Motor neuron (in vitro differentiated cells): ENCODE measurements at regions not wholly inside any gene's neighbourhood (a gene's known extent, or its start where the extent isn't known, plus 50 kb on each side); places are given as distances from the start of the nearest gene placed in this dataset.

ENCODE experiments used
- ATAC-seq, 8 experiments: fragments of 200-7000 bp; cut with Tn5 transposase; replicated peaks in 6 of 8; 2 replicates each; pipeline ENCODE4 v1.8.0; 2021; ENCODE audit warnings: mild to moderate bottlenecking in 8 of 8, moderate library complexity in 8 of 8
- H3K27ac ChIP-seq, 2 donors: fragments of 250-450 bp; sonication (Bioruptor Pico); 2 replicates each; pipeline ENCODE4 v1.9.0; 2021; ENCODE audit warnings: antibody characterized with exemption in 2 of 2, mild to moderate bottlenecking in 2 of 2, moderate library complexity in 1 of 2
- H3K4me1 ChIP-seq, 2 donors: fragments of 250-450 bp; sonication (Bioruptor Pico); replicated peaks in 1 of 2; 2 replicates each; pipeline ENCODE4 v1.6.1; 2021; ENCODE audit warnings: antibody characterized with exemption in 2 of 2, mild to moderate bottlenecking in 2 of 2, moderate library complexity in 1 of 2
- H3K4me3 ChIP-seq, 5 donors: fragments of 250-450 bp; sonication (Bioruptor Pico); 2 replicates each; pipeline ENCODE4 v1.9.0; 2021; ENCODE audit warnings: antibody characterized with exemption in 5 of 5, mild to moderate bottlenecking in 5 of 5, moderate library complexity in 4 of 5
- WGBS, 10 experiments: fragments of 450-650 bp; shearing (Covaris generic); methylation state at CpG; one replicate each; pipeline ENCODE4 v1.0.0; 2022; 5-methylcytosine and 5-hydroxymethylcytosine counted together
- in situ Hi-C, 9 experiments: fragments of 400-800 bp; cut with MboI; loops; one replicate each; pipeline ENCODE4 v1.15.0; 2021; ENCODE audit warnings: low sequenced_read_pairs in 9 of 9, low pct_unique_long_range_greater_than_20kb in 2 of 9; ENCODE audit not compliant: unreplicated experiment in 9 of 9

DNA sequence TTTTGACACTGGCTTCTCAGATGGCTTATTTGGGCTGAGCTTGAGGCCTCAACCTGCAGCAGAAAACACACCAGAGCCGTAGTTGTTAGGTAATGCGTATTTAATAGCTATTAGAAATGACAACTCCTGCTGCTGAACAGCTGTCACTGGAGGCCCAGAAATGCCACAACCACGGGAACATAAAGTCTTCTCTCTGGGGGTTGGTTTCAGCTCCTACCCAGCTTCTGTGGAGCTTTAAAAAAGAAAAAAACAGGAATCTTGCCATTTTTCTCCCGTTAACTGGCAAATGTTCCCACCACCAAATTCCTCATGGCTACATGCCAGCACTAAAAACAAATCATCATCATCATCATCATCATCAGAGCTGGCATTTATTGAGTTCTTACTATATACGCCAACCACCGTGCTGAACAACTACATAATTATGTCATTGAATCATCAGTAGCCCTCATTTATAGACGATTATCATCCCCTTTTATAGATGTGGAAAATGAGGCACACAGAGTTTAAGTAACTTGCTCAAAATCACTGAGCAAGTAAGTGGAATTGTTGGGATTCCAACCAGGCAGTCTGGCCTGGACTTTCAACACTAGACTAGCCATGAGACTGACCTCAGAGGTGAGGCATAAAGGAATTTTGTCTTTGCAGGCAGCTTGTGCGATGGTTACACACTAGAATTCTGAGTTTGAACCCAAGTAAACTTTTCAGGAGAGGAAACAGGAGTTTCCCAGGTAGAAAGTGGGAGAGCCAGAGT, 185.3 kb upstream of the WWC1 start:
- no peak overlapping the region for H3K4me3 ChIP-seq
- ATAC-seq = no peak
- H3K4me1 ChIP-seq = peaks cover 4 to 10% of the 10 kb centered on the region in 2 donors
- no peak overlapping the region for H3K27ac ChIP-seq
- 0 to 83% (median 63%) methylated on average over 1 to 7 of the region's 8 CpGs for WGBS, 10 experiments
- in situ Hi-C loops = loop anchor here in 1 of 9 experiments (25.0 kb wide), 1 partner anchor 106 kb away; no protein-coding TSS in a partner anchor

- H3K4me3 ChIP-seq = no peak overlapping the region
- in situ Hi-C loops = loop anchor here in 1 of 9 experiments (25.0 kb wide), 1 partner anchor 103 kb away; no protein-coding TSS in a partner anchor
- H3K4me1 ChIP-seq = peaks cover 4 to 10% of the 10 kb centered on the region in 2 donors
- no peak for ATAC-seq
- 0 to 100% (median 90%) methylated on average over 1 to 5 of the region's 5 CpGs; no CpG with 5 or more reads in 3 of the 10 experiments for WGBS, 10 experiments
- no peak overlapping the region for H3K27ac ChIP-seq
Measured at GRCh38 chr5:168109441-168109840, 182.0 kb upstream of the WWC1 start.

DNA sequence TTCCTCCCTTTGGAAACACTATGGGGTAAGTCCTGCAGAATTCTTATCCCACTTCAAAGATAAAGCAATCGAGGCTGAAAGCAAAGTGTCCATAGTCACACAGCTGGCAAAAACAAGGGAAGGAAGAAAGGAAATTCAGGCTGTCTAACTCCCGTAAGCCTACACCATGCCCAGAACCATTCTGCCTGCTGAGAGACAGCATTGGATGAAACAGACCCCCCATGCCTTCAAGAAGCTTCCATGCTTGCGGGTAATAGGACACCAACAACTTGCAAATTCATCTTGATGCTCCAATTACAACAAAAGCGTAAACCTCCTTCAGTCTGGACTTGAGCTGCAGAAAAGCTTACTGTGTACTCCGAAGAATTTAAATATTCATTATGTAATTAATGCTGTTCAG, 181.1 kb upstream of the WWC1 start:
- no peak overlapping the region for H3K27ac ChIP-seq
- no peak for ATAC-seq
- H3K4me1 ChIP-seq = peaks cover 4 to 6% of the 10 kb centered on the region in 2 donors
- H3K4me3 ChIP-seq = no peak overlapping the region
- in situ Hi-C loops = loop anchor here in 2 of 9 experiments (10.0 to 25.0 kb wide), 2 partner anchors 102 to 114 kb away; no protein-coding TSS in a partner anchor
- 67 to 100% (median 84%) methylated on average over 1 to 5 of the region's 5 CpGs; no CpG with 5 or more reads in 4 of the 10 experiments for WGBS, 10 experiments

DNA sequence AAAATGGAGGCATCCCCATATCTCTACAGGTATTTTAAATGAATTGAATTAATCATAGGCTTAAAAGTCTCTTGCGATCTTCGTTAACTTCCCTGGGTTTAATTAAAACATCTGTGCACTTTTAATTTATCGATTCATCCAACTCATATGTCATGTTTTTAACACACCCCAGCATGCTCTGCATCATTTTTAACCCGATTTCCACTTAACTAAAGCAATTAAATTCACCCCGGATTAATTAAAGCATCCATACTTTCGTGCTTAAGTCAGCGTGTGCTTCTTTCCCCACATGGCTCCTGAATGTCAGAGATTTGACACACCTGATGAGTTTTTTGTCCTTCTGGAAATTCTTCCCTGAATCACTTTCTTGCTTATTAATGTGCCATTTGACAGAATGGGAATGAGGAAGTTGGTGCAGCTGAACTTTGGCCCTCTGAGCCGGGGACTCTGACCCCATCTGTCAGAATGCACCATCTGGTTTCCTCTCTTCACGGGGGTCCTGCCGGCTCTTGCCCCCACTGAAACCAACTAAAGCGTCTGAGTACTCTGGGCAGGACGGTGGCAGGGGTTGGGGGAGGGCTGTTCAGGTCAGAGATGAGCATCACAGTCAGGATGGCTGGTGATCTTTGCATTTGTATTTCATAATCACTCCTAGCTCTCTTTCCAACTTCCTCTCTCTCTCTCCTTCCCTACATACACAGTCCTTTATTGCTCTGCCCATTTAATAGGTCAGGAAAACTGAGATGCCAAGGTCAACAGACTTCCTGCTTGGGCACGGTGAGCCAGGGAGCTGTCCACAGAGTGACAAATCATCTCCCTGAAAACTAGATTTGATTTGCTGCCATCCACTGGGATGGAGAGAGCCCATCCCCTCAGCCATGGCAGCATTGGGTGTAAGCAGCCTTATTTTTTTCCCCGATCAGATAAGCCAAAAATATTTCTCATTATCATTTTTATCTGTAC, 180.3 kb upstream of the WWC1 start:
- H3K4me1 ChIP-seq = peaks cover under 1 to 12% of the 10 kb centered on the region in 2 donors
- H3K4me3 ChIP-seq = no peak overlapping the region
- in situ Hi-C loops = loop anchor here in 2 of 9 experiments (10.0 to 25.0 kb wide), 2 partner anchors 101 to 114 kb away; no protein-coding TSS in a partner anchor
- ATAC-seq = no peak
- no peak overlapping the region for H3K27ac ChIP-seq
- whole genome bisulfite sequencing, 10 experiments = 22 to 94% (median 60%) methylated on average over 2 to 14 of the region's 14 CpGs

DNA sequence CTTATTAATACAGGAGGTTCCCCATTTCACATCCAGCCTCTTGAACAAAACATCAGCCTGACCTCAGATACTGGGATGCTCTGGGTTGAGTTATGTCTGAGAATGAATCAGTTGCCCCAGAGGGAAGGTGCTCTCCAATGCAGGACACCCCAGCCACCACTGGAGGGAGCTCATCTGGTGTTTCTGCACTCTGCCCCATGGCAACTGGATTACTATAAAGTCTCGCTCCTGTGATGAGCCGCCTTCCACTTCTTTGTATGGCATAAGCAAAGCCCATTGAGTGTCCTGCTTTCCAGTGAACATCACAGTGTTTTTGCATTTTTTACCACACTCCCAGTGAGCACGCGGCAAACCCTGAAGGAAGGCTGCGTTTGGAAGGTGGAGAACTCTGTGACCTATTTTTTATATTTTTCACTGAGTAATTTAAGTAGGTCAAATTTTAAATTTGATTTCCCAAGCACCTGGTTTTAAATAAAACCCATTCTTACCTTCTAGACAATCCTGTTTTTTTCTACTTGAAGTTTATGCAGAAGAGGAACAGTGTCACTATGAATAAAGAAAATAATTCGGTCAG, 176.9 kb upstream of the WWC1 start:
- H3K4me3 ChIP-seq = no peak overlapping the region
- H3K27ac ChIP-seq = no peak overlapping the region
- peaks cover 7 to 42% of the 10 kb centered on the region in 2 donors for H3K4me1 ChIP-seq
- peak in 5 of 8 experiments; percentile 50 to 97 (median 78) for ATAC-seq
- 25 to 94% (median 83%) methylated on average over 1 to 6 of the region's 6 CpGs; no CpG with 5 or more reads in 1 of the 10 experiments for WGBS, 10 experiments
- in situ Hi-C loops = loop anchor here in 2 of 9 experiments (10.0 to 25.0 kb wide), 2 partner anchors 98 to 110 kb away; no protein-coding TSS in a partner anchor

DNA sequence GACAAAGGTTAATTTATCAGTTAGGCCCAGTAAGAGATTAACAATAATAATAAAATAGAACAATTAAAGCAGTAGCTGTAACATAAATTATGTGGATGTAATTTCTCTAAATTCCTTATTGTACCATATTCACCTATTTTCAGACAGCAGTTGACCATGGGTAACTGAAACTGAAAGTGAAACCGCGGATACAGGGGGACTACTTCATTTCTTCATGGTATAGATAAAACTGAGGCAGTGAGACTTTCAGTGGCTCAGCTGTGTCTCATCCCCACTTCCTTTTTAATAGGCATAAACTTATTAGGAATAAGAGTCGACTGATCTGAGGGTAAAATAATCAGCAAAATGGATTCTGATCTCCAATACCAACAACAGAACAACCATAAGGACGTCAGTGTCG, 174.0 kb upstream of the WWC1 start:
- in situ Hi-C loops = loop anchor here in 2 of 9 experiments (10.0 to 25.0 kb wide), 2 partner anchors 95 to 107 kb away; no protein-coding TSS in a partner anchor

GRCh38 chr5:168118042-168118668, 173.3 kb upstream of the WWC1 start:
- peaks cover 7 to 63% of the 10 kb centered on the region in 2 donors for H3K4me1 ChIP-seq
- WGBS, 10 experiments = 10 to 68% (median 16%) methylated on average over 1 to 12 of the region's 16 CpGs; no CpG with 5 or more reads in 3 of the 10 experiments
- peak in 5 of 8 experiments; percentile 63 to 84 (median 82) for ATAC-seq
- no peak overlapping the region for H3K4me3 ChIP-seq
- in situ Hi-C loops = loop anchor here in 2 of 9 experiments (10.0 to 25.0 kb wide), 2 partner anchors 94 to 107 kb away; no protein-coding TSS in a partner anchor
- H3K27ac ChIP-seq = peak overlapping the region in 1 of 2 donors; percentile 7

More for the DNA sequence above, 174.0 kb upstream of the WWC1 start:
- H3K4me3 ChIP-seq = no peak overlapping the region
- no peak for ATAC-seq
- WGBS, 10 experiments = 62 to 100% (median 94%) methylated on average over 1 to 5 of the region's 5 CpGs; no CpG with 5 or more reads in 3 of the 10 experiments
- H3K27ac ChIP-seq = no peak overlapping the region
- H3K4me1 ChIP-seq = peaks cover 7 to 63% of the 10 kb centered on the region in 2 donors

DNA sequence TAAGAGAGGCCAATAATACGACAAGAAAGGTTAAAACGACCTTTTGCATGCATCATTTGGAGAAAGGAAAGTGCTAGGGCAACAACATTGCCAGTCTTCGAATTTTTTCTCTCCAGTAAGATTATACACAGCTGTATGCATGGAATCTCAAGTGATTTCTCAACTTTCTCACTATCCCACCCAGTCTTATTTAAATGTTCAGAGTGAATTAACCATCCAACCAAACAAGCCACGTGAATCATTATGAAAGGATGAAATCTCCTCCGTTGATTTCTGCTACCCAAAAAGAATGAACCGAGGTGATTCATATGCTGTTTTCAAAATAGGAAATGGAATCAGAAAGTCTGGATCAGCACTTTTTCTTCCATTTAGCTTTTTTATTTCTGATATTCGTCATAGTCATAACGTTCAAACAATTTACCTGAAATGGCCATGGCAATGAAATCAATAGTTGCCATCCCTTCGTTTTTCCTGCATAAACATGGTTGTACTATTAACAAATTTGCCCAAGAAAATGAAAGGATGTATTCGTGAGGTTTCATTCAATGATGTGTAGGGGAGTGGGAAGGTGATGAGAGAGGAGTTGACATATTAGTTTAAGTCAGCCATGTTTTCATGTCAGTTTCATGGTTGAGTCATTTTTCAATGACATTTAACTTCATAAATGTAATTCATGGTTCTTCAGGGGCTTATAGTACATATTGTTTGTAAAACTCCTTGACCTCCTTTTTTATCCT, 170.9 kb upstream of the WWC1 start:
- in situ Hi-C loops = loop anchor here in 1 of 9 experiments (25.0 kb wide), 1 partner anchor 92 kb away; no protein-coding TSS in a partner anchor
- ATAC-seq = peak in 1 of 8 experiments; percentile 43
- WGBS, 10 experiments = 17 to 92% (median 73%) methylated on average over 2 to 10 of the region's 10 CpGs
- Histone ChIP-seq H3K4me1 (peaks cover 7 to 64% of the 10 kb centered on the region in 2 donors), H3K4me3 (no peak overlapping the region), H3K27ac (no peak overlapping the region)

DNA sequence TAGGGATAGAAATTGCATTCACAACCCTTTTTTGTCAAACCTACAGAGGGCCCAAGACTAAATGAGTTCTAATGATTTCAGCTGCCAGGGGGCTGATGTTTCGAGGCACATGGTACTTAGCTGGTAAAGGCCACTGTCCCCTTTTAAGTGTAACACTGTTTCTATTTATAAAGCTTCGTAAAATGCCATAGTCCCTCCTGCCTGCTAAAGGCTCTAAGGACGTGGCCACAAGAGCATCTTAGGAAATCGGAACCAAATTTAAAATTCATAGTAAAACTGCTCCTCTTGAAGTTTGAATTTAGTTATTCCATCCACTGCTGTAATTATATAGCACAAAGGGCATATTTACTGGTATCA, 170.3 kb upstream of the WWC1 start:
- ATAC-seq = no peak
- WGBS, 10 experiments = 28 to 100% (median 90%) methylated on average over 2 to 4 of the region's 4 CpGs; no CpG with 5 or more reads in 1 of the 10 experiments
- in situ Hi-C loops = loop anchor here in 1 of 9 experiments (25.0 kb wide), 1 partner anchor 91 kb away; no protein-coding TSS in a partner anchor
- H3K4me3 ChIP-seq = no peak overlapping the region
- peaks cover 7 to 59% of the 10 kb centered on the region in 2 donors for H3K4me1 ChIP-seq
- H3K27ac ChIP-seq = no peak overlapping the region

DNA sequence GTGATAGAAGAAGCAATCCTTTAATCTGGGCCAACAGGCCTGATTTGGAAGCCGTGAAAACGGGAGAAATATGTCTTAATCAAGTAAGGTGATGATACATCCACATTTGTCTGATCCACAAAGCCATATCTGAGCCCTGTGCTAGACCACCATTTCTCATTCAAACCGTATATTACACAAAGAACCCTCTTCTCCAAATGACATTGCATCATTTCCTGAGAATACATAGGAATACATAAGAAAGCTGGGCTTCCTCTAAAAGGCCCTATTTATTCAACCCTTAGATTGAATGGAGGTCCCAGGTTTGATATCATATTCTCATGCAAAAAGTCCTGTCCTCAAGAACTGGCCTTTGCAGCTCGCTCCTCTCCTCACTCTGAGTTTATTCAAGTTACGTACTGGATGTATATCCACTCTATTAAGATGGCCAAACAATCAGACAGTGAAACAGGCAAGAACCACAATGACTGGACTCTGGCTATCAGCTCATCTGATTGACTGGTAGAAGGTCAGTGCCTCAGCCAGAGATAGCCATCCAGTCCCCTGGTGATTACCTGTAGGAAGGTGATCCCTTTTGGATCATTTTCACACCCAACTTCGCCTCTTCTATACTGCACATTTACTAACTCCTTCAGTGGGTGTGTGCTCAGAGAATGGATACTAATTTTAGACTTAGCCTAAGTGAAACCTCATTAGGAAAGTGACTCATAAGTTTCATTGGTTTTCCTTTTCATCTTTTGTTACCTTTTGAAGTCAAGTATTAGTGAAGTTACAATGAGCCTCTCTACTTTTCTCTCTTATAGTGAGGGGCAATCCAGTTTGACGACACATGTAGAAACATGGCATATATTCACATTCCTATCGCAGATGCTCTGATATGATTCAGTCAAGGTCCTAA, 167.6 kb upstream of the WWC1 start:
- 42 to 100% (median 87%) methylated on average over 2 to 6 of the region's 8 CpGs for WGBS, 10 experiments
- Histone ChIP-seq H3K4me1 (peaks cover 11 to 40% of the 10 kb centered on the region in 2 donors), H3K27ac (no peak overlapping the region), H3K4me3 (no peak overlapping the region)
- in situ Hi-C loops = loop anchor here in 1 of 9 experiments (25.0 kb wide), 1 partner anchor 88 kb away; no protein-coding TSS in a partner anchor
- ATAC-seq = no peak
